ENCODE measurements at regions not wholly inside any gene's neighbourhood (a gene's known extent, or its start where the extent isn't known, plus 50 kb on each side); places are given as distances from the start of the nearest gene placed in this dataset.

- intact Hi-C loops (cut with DNase I): no loop called here
- no peak for DNase-seq (ENCODE audit: low spot score)
Observed at GRCh38 chr20:21836346-21836745, 130.9 kb downstream of the PAX1 start.

- no peak for DNase-seq (ENCODE audit: low spot score)
- intact Hi-C loops (cut with DNase I): no loop called here
Observed at GRCh38 chr20:21835042-21835441, 129.6 kb downstream of the PAX1 start.

GRCh38 chr20:21832442-21833385 is 127.2 kb downstream of the PAX1 start:
- no peak for DNase-seq (ENCODE audit: low spot score)
- intact Hi-C loops (cut with DNase I): no loop called here

GRCh38 chr20:21826976-21827375 is 121.5 kb downstream of the PAX1 start:
- DNase-seq (ENCODE audit: low spot score): no peak
- intact Hi-C loops (cut with DNase I): no loop called here

GRCh38 chr20:21821358-21821757 is 115.9 kb downstream of the PAX1 start:
- no peak for DNase-seq (ENCODE audit: low spot score)
- intact Hi-C loops (cut with DNase I): no loop called here

GRCh38 chr20:21820688-21821087 is 115.2 kb downstream of the PAX1 start:
- DNase-seq (ENCODE audit: low spot score): no peak
- intact Hi-C loops (cut with DNase I): no loop called here

- intact Hi-C loops (cut with DNase I): no loop called here
- DNase-seq (ENCODE audit: low spot score): no peak
Observed at GRCh38 chr20:21820045-21820444, 114.6 kb downstream of the PAX1 start.

GRCh38 chr20:21812379-21812778 is 106.9 kb downstream of the PAX1 start:
- intact Hi-C loops (cut with DNase I): no loop called here

GRCh38 chr20:21809961-21810523 is 104.6 kb downstream of the PAX1 start:
- DNase-seq (ENCODE audit: low spot score): no peak
- intact Hi-C loops (cut with DNase I): loop anchor here (2.0 to 10.0 kb wide), 2 partner anchors 297 to 435 kb away; no protein-coding TSS in a partner anchor

More at GRCh38 chr20:21812379-21812778, 106.9 kb downstream of the PAX1 start:
- DNase-seq (ENCODE audit: low spot score): no peak

GRCh38 chr20:21808863-21809664 is 103.6 kb downstream of the PAX1 start:
- intact Hi-C loops (cut with DNase I): loop anchor here (2.0 to 10.0 kb wide), 2 partner anchors 298 to 436 kb away; no protein-coding TSS in a partner anchor

GRCh38 chr20:21808139-21808538 is 102.7 kb downstream of the PAX1 start:
- DNase-seq (ENCODE audit: low spot score): no peak
- intact Hi-C loops (cut with DNase I): loop anchor here (2.0 to 10.0 kb wide), 2 partner anchors 299 to 437 kb away; no protein-coding TSS in a partner anchor

More at GRCh38 chr20:21808863-21809664, 103.6 kb downstream of the PAX1 start:
- DNase-seq (ENCODE audit: low spot score): no peak

GRCh38 chr20:21804802-21805201 is 99.3 kb downstream of the PAX1 start:
- no peak for DNase-seq (ENCODE audit: low spot score)
- intact Hi-C loops (cut with DNase I): loop anchor here (10.0 kb wide), 1 partner anchor 440 kb away; no protein-coding TSS in a partner anchor

- no peak for DNase-seq (ENCODE audit: low spot score)
- intact Hi-C loops (cut with DNase I): loop anchor here (10.0 kb wide), 1 partner anchor 444 kb away; no protein-coding TSS in a partner anchor
Observed at GRCh38 chr20:21801193-21801592, 95.7 kb downstream of the PAX1 start.

- intact Hi-C loops (cut with DNase I): no loop called here
- no peak for DNase-seq (ENCODE audit: low spot score)
Observed at GRCh38 chr20:21798384-21798783, 92.9 kb downstream of the PAX1 start.

GRCh38 chr20:21796059-21796458 is 90.6 kb downstream of the PAX1 start:
- intact Hi-C loops (cut with DNase I): no loop called here
- DNase-seq (ENCODE audit: low spot score): no peak

- intact Hi-C loops (cut with DNase I): no loop called here
- no peak for DNase-seq (ENCODE audit: low spot score)
Observed at GRCh38 chr20:21788082-21788481, 82.6 kb downstream of the PAX1 start.

GRCh38 chr20:21781446-21782075 is 76.1 kb downstream of the PAX1 start:
- no peak for DNase-seq (ENCODE audit: low spot score)

GRCh38 chr20:21780528-21780927 is 75.1 kb downstream of the PAX1 start:
- DNase-seq (ENCODE audit: low spot score): no peak
- intact Hi-C loops (cut with DNase I): no loop called here

More at GRCh38 chr20:21781446-21782075, 76.1 kb downstream of the PAX1 start:
- intact Hi-C loops (cut with DNase I): no loop called here
